ENCODE measurements at regions not wholly inside any gene's neighbourhood (a gene's known extent, or its start where the extent isn't known, plus 50 kb on each side); places are given as distances from the start of the nearest gene placed in this dataset.

GRCh38 chr4:57490520-57491255 lies 380.5 kb upstream of the IGFBP7 start:
- no peak overlapping the region for H3K4me3 ChIP-seq (ENCODE audit: control insufficient read depth, low read depth, low read length)
- DNase-seq (ENCODE audit: low read depth), result no peak
- no peak for TF ChIP-seq CTCF (conservative IDR thresholded peaks at IDR 0.05; ENCODE audit: control insufficient read depth, insufficient read depth, low read depth, low read length)

GRCh38 chr4:57488366-57489162 lies 378.4 kb upstream of the IGFBP7 start:
- DNase-seq (ENCODE audit: low read depth), result no peak
- no peak for TF ChIP-seq CTCF (conservative IDR thresholded peaks at IDR 0.05; ENCODE audit: control insufficient read depth, insufficient read depth, low read depth, low read length)
- no peak overlapping the region for H3K4me3 ChIP-seq (ENCODE audit: control insufficient read depth, low read depth, low read length)

GRCh38 chr4:57475424-57475823 lies 365.2 kb upstream of the IGFBP7 start:
- no peak for TF ChIP-seq CTCF (conservative IDR thresholded peaks at IDR 0.05; ENCODE audit: control insufficient read depth, insufficient read depth, low read depth, low read length)
- DNase-seq (ENCODE audit: low read depth), result no peak
- H3K4me3 ChIP-seq (ENCODE audit: control insufficient read depth, low read depth, low read length), result no peak overlapping the region

- H3K4me3 ChIP-seq (ENCODE audit: control insufficient read depth, low read depth, low read length), result no peak overlapping the region
- TF ChIP-seq CTCF (conservative IDR thresholded peaks at IDR 0.05; ENCODE audit: control insufficient read depth, insufficient read depth, low read depth, low read length), result no peak
- DNase-seq (ENCODE audit: low read depth), result no peak
Measured at GRCh38 chr4:57465321-57466056, 355.3 kb upstream of the IGFBP7 start.

- TF ChIP-seq CTCF (conservative IDR thresholded peaks at IDR 0.05; ENCODE audit: control insufficient read depth, insufficient read depth, low read depth, low read length), result no peak
- no peak for DNase-seq (ENCODE audit: low read depth)
- no peak overlapping the region for H3K4me3 ChIP-seq (ENCODE audit: control insufficient read depth, low read depth, low read length)
Measured at GRCh38 chr4:57462843-57463242, 352.7 kb upstream of the IGFBP7 start.

GRCh38 chr4:57460967-57461366 lies 350.8 kb upstream of the IGFBP7 start:
- no peak overlapping the region for H3K4me3 ChIP-seq (ENCODE audit: control insufficient read depth, low read depth, low read length)
- TF ChIP-seq CTCF (conservative IDR thresholded peaks at IDR 0.05; ENCODE audit: control insufficient read depth, insufficient read depth, low read depth, low read length), result no peak
- no peak for DNase-seq (ENCODE audit: low read depth)
